SK-N-SH treated with all-trans-retinoic acid at 6 μM for 48 hours (cell line): ENCODE measurements at regions not wholly inside any gene's neighbourhood (a gene's known extent, or its start where the extent isn't known, plus 50 kb on each side); places are given as distances from the start of the nearest gene placed in this dataset.

ENCODE experiments used
- ATAC-seq: fragments of 200-7000 bp; cut with Tn5 transposase; 3 replicates; pipeline ENCODE4 v1.9.1; 2020; ENCODE audit warnings: mild to moderate bottlenecking, moderate library complexity
- ARNTL ChIP-seq: fragments of 450-650 bp; formaldehyde crosslinking; IDR thresholded peaks from 2 replicates; pipeline ENCODE4 v1.5.0; 2020; ENCODE audit warnings: low read depth, mild to moderate bottlenecking, moderate library complexity, borderline replicate concordance
- BACH2 ChIP-seq: fragments of 250-450 bp; sonication (Bioruptor Pico); IDR thresholded peaks from 2 replicates; pipeline ENCODE4 v1.9.0; 2021; ENCODE audit warnings: mild to moderate bottlenecking, borderline replicate concordance
- CREB5 ChIP-seq: fragments of 250-450 bp; sonication (Bioruptor Pico); IDR thresholded peaks from 2 replicates; pipeline ENCODE4 v1.5.1; 2020; ENCODE audit warnings: low read depth, mild to moderate bottlenecking, moderate library complexity
- CSDC2 ChIP-seq: fragments of 250-450 bp; sonication (Bioruptor Pico); IDR thresholded peaks from 2 replicates; pipeline ENCODE4 v1.5.0; 2020; ENCODE audit warnings: mild to moderate bottlenecking, moderate library complexity
- CSRNP3 ChIP-seq: fragments of 250-450 bp; sonication (Bioruptor Pico); IDR thresholded peaks from 2 replicates; pipeline ENCODE4 v1.5.1; 2021; ENCODE audit warnings: mild to moderate bottlenecking, moderate library complexity
- ESRRG ChIP-seq: fragments of 250-450 bp; sonication (Bioruptor Pico); IDR thresholded peaks from 2 replicates; pipeline ENCODE4 v1.6.1; 2021; ENCODE audit warnings: mild to moderate bottlenecking
- GLIS3 ChIP-seq: fragments of 250-450 bp; sonication (Bioruptor Pico); IDR thresholded peaks from 2 replicates; pipeline ENCODE4 v1.5.0; 2020; ENCODE audit warnings: mild to moderate bottlenecking, moderate library complexity
- ISL1 ChIP-seq: fragments of 250-450 bp; sonication (Bioruptor Pico); IDR thresholded peaks from 2 replicates; pipeline ENCODE4 v2.1.2; 2022; ENCODE audit warnings: mild to moderate bottlenecking, moderate library complexity
- OSR1 ChIP-seq: fragments of 250-450 bp; sonication (Bioruptor Pico); IDR thresholded peaks from 2 replicates; pipeline ENCODE4 v1.8.0; 2022; ENCODE audit warnings: moderate library complexity, mild to moderate bottlenecking, inconsistent platforms
- PATZ1 ChIP-seq: fragments of 250-450 bp; sonication (Bioruptor Pico); IDR thresholded peaks from 2 replicates; pipeline ENCODE4 v1.8.0; 2020; ENCODE audit warnings: mild to moderate bottlenecking, moderate library complexity, borderline replicate concordance
- POU6F1 ChIP-seq: fragments of 250-450 bp; sonication (Bioruptor Pico); IDR thresholded peaks from 2 replicates; pipeline ENCODE4 v1.8.0; 2021; ENCODE audit warnings: low read depth, mild to moderate bottlenecking, moderate library complexity, borderline replicate concordance
- PPARA ChIP-seq: fragments of 250-450 bp; sonication (Bioruptor Pico); IDR thresholded peaks from 2 replicates; pipeline ENCODE4 v1.5.0; 2020; ENCODE audit warnings: mild to moderate bottlenecking, borderline replicate concordance
- RARB ChIP-seq: fragments of 250-450 bp; sonication (Bioruptor Pico); IDR thresholded peaks from 2 replicates; pipeline ENCODE4 v1.8.0; 2021; ENCODE audit warnings: mild to moderate bottlenecking, moderate library complexity
- SNAI2 ChIP-seq: fragments of 250-450 bp; sonication (Bioruptor Pico); IDR thresholded peaks from 2 replicates; pipeline ENCODE4 v1.5.0; 2020; ENCODE audit warnings: mild to moderate bottlenecking, moderate library complexity
- TOX ChIP-seq: fragments of 250-450 bp; sonication (Bioruptor Pico); IDR thresholded peaks from 2 replicates; pipeline ENCODE4 v1.8.0; 2021; ENCODE audit warnings: mild to moderate bottlenecking, moderate library complexity, borderline replicate concordance
- TSHZ2 ChIP-seq: fragments of 250-450 bp; sonication (Bioruptor Pico); IDR thresholded peaks from 2 replicates; pipeline ENCODE4 v1.5.0; 2020; ENCODE audit warnings: mild to moderate bottlenecking, moderate library complexity
- ZC3H10 ChIP-seq: fragments of 250-450 bp; sonication (Bioruptor Pico); IDR thresholded peaks from 2 replicates; pipeline ENCODE4 v1.5.1; 2021; ENCODE audit warnings: mild to moderate bottlenecking, moderate library complexity
- ZFP3 ChIP-seq: fragments of 250-450 bp; sonication (Bioruptor Pico); IDR thresholded peaks from 2 replicates; pipeline ENCODE4 v1.5.0; 2020; ENCODE audit warnings: mild to moderate bottlenecking, moderate library complexity
- ZFP30 ChIP-seq: fragments of 450-650 bp; formaldehyde crosslinking; IDR thresholded peaks from 2 replicates; pipeline ENCODE4 v1.5.0; 2022; ENCODE audit warnings: mild to moderate bottlenecking, moderate library complexity
- ZNF565 ChIP-seq: fragments of 450-650 bp; formaldehyde crosslinking; conservative IDR thresholded peaks from 2 replicates; pipeline ENCODE4 v1.5.0; 2020; ENCODE audit warnings: low read depth, mild to moderate bottlenecking, moderate library complexity
- ZNF70 ChIP-seq: fragments of 450-650 bp; formaldehyde crosslinking; IDR thresholded peaks from 2 replicates; pipeline ENCODE4 v1.5.0; 2020; ENCODE audit warnings: mild to moderate bottlenecking, moderate library complexity
- ZNF8 ChIP-seq: fragments of 450-650 bp; formaldehyde crosslinking; IDR thresholded peaks from 2 replicates; pipeline ENCODE4 v1.5.0; 2020; ENCODE audit warnings: mild to moderate bottlenecking, moderate library complexity

- ATAC-seq: no peak
- TF ChIP-seq ESRRG (no peak), ZNF70 (CRISPR knock-in tag) (no peak), ZFP3 (CRISPR knock-in tag) (no peak)
Measured at GRCh38 chr9:136596630-136597031, 50.8 kb upstream of the NOTCH1 start.

GRCh38 chr9:136596217-136596616, 50.4 kb upstream of the NOTCH1 start:
- no peak for ATAC-seq
- TF ChIP-seq RARB (CRISPR knock-in tag): no peak
- no peak for TF ChIP-seq BACH2 (CRISPR knock-in tag)
- no peak for TF ChIP-seq ISL1 (CRISPR knock-in tag)
- TF ChIP-seq ZNF8 (CRISPR knock-in tag): no peak
- no peak for TF ChIP-seq PATZ1
- no peak for TF ChIP-seq ZC3H10 (CRISPR knock-in tag)
- TF ChIP-seq POU6F1 (CRISPR knock-in tag): no peak
- no peak for TF ChIP-seq ARNTL
- no peak for TF ChIP-seq ZFP3 (CRISPR knock-in tag)
- no peak for TF ChIP-seq SNAI2 (CRISPR knock-in tag)
- no peak for TF ChIP-seq OSR1 (CRISPR knock-in tag)
- no peak for TF ChIP-seq ZNF70 (CRISPR knock-in tag)
- no peak for TF ChIP-seq ZNF565
- TF ChIP-seq PPARA (CRISPR knock-in tag): no peak
- no peak for TF ChIP-seq CSDC2
- no peak for TF ChIP-seq TOX (CRISPR knock-in tag)
- no peak for TF ChIP-seq ESRRG
- no peak for TF ChIP-seq TSHZ2 (CRISPR knock-in tag)

- TF ChIP-seq CREB5 (CRISPR knock-in tag): no peak
- no peak for TF ChIP-seq RARB (CRISPR knock-in tag)
- TF ChIP-seq CSDC2: no peak
- TF ChIP-seq POU6F1 (CRISPR knock-in tag): no peak
- TF ChIP-seq TSHZ2 (CRISPR knock-in tag): no peak
- TF ChIP-seq GLIS3 (CRISPR knock-in tag): no peak
- TF ChIP-seq ARNTL: no peak
- TF ChIP-seq CSRNP3 (CRISPR knock-in tag): no peak
- no peak for TF ChIP-seq ZFP3 (CRISPR knock-in tag)
- TF ChIP-seq ZNF70 (CRISPR knock-in tag): no peak
- TF ChIP-seq ZNF565: no peak
- no peak for TF ChIP-seq BACH2 (CRISPR knock-in tag)
- no peak for TF ChIP-seq ZFP30 (CRISPR knock-in tag)
- TF ChIP-seq, all 23 proteins: peak for 0
- no peak for ATAC-seq
Measured at GRCh38 chr9:136595245-136596153, 49.7 kb upstream of the NOTCH1 start.
